ENCODE measurements at regions not wholly inside any gene's neighbourhood (a gene's known extent, or its start where the extent isn't known, plus 50 kb on each side); places are given as distances from the start of the nearest gene placed in this dataset.

DNA sequence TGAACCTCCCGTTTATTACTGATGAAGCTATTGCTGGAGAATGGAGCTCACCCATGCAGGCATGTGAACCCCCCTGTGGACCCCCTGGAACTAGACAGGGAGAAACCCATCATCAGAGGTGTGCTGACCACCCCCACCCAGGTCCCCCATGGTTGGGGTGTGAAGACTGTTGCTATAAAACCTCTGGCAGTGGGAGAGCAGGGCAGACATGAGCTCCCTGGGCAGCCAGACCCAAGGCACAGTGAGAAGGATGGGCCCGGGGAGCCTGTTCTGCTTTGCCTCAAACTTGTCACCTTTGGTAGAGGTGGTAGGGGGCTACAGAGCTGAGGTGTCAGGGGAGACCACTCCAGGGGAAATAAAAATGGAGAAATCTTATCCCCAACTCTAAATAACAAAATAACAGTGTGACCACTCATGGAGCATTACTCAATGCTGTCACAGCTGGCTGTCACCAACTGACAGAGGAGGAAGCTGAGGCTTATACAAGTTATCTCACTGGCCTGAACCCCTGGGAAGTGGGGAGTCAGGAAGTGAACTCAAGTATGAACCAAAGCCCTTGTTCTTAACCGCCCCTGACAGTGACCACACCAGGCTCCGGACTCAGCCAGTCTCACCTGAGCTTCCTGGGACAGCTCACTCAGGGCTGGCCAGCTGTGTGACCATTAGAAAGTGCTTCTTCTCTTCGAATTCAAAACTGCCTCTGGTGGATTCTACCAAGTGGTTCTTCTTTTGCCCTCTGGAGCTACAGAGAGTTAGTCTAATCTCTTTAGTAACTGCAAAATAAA lies 698.8 kb downstream of the MATN1 start:
- WGBS, result 59% methylated on average over 5 of the region's 5 CpGs

More for the DNA sequence above, 698.8 kb downstream of the MATN1 start:
- Histone ChIP-seq H3K4me1 (ENCODE audit: control insufficient read depth in 4 of 4, insufficient read depth in 4 of 4, low read length in 3 of 4) (no peaks in the 10 kb centered on the region), H3K27me3 (ENCODE audit: control insufficient read depth in 4 of 4, insufficient read depth in 4 of 4, low read length in 3 of 4) (no peaks in the 10 kb centered on the region), H3K4me3 (ENCODE audit: low read depth in 1 of 3, low read length in 3 of 3) (no peak overlapping the region), H3K27ac (ENCODE audit: low read depth in 1 of 2, low read length in 2 of 2) (no peak overlapping the region), H3K9ac (ENCODE audit: low read depth in 1 of 2, low read length in 2 of 2) (no peak overlapping the region), H3K9me3 (ENCODE audit: control insufficient read depth in 4 of 4, low read length in 3 of 4) (no peaks in the 10 kb centered on the region), H3K36me3 (ENCODE audit: control insufficient read depth in 4 of 4, insufficient read depth in 3 of 4, low read depth in 1 of 4, low read length in 3 of 4) (no peaks in the 10 kb centered on the region)
- peak; percentile 12 for DNase-seq (ENCODE audit: low spot score)
- no peak for TF ChIP-seq TAF1 (conservative IDR thresholded peaks at IDR 0.05)
- no peak for TF ChIP-seq SP1 (IDR thresholded peaks at IDR 0.05)
- TF ChIP-seq, protein P1, sequence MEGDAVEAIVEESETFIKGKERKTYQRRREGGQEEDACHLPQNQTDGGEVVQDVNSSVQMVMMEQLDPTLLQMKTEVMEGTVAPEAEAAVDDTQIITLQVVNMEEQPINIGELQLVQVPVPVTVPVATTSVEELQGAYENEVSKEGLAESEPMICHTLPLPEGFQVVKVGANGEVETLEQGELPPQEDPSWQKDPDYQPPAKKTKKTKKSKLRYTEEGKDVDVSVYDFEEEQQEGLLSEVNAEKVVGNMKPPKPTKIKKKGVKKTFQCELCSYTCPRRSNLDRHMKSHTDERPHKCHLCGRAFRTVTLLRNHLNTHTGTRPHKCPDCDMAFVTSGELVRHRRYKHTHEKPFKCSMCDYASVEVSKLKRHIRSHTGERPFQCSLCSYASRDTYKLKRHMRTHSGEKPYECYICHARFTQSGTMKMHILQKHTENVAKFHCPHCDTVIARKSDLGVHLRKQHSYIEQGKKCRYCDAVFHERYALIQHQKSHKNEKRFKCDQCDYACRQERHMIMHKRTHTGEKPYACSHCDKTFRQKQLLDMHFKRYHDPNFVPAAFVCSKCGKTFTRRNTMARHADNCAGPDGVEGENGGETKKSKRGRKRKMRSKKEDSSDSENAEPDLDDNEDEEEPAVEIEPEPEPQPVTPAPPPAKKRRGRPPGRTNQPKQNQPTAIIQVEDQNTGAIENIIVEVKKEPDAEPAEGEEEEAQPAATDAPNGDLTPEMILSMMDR (IDR thresholded peaks at IDR 0.05; ENCODE audit: low read depth, low read length, missing input control), result no peak
- no peak for TF ChIP-seq RXRA (IDR thresholded peaks at IDR 0.05)
- no peak for TF ChIP-seq ZBTB33 (IDR thresholded peaks at IDR 0.05)
- no peak for TF ChIP-seq RAD21 (IDR thresholded peaks at IDR 0.05)
- TF ChIP-seq, protein P2, sequence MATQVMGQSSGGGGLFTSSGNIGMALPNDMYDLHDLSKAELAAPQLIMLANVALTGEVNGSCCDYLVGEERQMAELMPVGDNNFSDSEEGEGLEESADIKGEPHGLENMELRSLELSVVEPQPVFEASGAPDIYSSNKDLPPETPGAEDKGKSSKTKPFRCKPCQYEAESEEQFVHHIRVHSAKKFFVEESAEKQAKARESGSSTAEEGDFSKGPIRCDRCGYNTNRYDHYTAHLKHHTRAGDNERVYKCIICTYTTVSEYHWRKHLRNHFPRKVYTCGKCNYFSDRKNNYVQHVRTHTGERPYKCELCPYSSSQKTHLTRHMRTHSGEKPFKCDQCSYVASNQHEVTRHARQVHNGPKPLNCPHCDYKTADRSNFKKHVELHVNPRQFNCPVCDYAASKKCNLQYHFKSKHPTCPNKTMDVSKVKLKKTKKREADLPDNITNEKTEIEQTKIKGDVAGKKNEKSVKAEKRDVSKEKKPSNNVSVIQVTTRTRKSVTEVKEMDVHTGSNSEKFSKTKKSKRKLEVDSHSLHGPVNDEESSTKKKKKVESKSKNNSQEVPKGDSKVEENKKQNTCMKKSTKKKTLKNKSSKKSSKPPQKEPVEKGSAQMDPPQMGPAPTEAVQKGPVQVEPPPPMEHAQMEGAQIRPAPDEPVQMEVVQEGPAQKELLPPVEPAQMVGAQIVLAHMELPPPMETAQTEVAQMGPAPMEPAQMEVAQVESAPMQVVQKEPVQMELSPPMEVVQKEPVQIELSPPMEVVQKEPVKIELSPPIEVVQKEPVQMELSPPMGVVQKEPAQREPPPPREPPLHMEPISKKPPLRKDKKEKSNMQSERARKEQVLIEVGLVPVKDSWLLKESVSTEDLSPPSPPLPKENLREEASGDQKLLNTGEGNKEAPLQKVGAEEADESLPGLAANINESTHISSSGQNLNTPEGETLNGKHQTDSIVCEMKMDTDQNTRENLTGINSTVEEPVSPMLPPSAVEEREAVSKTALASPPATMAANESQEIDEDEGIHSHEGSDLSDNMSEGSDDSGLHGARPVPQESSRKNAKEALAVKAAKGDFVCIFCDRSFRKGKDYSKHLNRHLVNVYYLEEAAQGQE (IDR thresholded peaks at IDR 0.05), result no peak
- TF ChIP-seq JUND (IDR thresholded peaks at IDR 0.05), result no peak
- no peak for TF ChIP-seq GABPA (IDR thresholded peaks at IDR 0.05 in 1 of 2, conservative IDR thresholded peaks at IDR 0.05 in 1 of 2)
- TF ChIP-seq EGR1 (IDR thresholded peaks at IDR 0.05; ENCODE audit: low read depth in 2 of 2), result no peak
